GM12872 (cell line): ENCODE measurements at regions not wholly inside any gene's neighbourhood (a gene's known extent, or its start where the extent isn't known, plus 50 kb on each side); places are given as distances from the start of the nearest gene placed in this dataset.

ENCODE experiments used
- TF ChIP-seq, protein P1 (sequence below): IDR thresholded peaks from 3 replicates; pipeline ENCODE4 v1.5.1; 2011; ENCODE audit warnings: low read depth, mild to moderate bottlenecking, low read length, moderate library complexity; ENCODE audit not compliant: insufficient read depth

DNA sequence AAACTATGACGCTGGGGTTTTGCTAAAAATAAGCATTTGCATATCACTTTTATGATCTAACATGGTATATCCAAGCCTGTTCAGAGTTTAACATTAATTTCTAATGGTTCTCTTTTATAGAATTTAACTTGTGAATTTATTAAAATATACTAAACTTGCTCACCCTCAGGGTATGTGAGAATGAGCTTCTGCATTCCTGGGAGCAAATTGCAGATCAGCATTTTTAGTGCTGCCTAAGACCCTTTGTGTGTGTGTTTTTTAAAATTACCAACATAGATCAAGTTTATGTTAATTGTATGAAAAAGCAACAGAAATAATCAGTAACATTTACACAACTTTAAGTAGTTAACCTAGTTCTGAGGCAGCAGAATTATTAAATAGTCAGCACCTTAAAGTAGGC, 218.0 kb upstream of the AGA start:
- TF ChIP-seq, protein P1, sequence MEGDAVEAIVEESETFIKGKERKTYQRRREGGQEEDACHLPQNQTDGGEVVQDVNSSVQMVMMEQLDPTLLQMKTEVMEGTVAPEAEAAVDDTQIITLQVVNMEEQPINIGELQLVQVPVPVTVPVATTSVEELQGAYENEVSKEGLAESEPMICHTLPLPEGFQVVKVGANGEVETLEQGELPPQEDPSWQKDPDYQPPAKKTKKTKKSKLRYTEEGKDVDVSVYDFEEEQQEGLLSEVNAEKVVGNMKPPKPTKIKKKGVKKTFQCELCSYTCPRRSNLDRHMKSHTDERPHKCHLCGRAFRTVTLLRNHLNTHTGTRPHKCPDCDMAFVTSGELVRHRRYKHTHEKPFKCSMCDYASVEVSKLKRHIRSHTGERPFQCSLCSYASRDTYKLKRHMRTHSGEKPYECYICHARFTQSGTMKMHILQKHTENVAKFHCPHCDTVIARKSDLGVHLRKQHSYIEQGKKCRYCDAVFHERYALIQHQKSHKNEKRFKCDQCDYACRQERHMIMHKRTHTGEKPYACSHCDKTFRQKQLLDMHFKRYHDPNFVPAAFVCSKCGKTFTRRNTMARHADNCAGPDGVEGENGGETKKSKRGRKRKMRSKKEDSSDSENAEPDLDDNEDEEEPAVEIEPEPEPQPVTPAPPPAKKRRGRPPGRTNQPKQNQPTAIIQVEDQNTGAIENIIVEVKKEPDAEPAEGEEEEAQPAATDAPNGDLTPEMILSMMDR: no peak

DNA sequence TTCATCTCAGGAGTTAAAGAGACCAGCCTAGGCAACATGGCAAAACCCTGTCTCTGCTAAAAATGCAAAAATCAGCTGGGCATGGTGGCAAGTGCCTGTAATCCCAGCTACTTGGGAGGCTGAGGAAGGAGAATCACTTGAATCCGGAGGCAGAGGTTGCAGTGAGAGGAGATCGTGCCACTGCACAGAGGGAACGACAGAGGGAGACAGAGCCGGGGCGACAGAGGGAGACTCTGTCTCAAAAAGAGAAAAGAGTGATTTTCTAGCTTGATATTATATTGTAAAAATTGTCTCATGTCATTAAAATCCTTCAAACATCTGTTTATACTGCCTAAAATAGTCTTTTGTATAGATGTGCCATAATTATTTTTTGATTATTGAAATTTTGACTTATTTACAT, 225.4 kb upstream of the AGA start:
- TF ChIP-seq, protein P1: peak; percentile 7; the same call in 1 of the 3 replicates

DNA sequence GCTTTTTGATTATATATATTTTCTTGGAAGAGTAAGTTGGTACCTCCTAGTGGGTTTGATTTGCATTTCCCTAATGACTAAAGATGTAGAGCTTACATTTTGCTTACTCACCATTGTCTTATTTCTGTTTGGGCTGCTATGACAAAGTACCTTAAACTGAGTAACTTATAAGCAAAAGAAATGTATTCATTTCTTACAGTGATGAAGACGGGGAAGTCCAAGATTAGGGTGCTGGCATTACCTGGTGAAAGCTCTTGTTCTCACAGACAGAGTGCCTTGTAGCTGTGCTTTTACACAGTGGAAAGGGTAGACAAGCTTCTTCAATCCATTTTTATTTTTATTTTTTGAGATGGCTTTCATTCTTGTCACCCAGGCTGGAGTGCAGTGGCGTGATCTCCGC, 229.2 kb upstream of the AGA start:
- TF ChIP-seq, protein P1: no peak

DNA sequence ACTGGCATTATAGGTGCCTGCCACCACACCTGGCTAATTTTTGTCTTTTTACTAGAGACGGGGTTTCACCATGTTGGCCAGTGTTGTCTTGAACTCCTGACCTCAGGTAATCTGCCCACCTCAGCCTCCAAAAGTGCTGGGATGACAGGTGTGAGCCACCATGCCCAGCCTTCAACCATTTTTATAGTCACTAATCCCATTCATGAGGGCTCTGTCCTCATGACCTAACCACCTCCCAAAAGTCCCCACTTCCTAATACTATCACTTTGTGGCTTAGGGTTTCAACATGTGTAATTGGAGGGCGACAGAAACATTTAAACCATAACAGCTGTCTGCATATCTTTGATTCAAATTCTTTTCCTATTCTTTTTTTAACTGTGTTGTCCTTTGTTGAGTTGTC, 229.6 kb upstream of the AGA start:
- TF ChIP-seq, protein P1: no peak

DNA sequence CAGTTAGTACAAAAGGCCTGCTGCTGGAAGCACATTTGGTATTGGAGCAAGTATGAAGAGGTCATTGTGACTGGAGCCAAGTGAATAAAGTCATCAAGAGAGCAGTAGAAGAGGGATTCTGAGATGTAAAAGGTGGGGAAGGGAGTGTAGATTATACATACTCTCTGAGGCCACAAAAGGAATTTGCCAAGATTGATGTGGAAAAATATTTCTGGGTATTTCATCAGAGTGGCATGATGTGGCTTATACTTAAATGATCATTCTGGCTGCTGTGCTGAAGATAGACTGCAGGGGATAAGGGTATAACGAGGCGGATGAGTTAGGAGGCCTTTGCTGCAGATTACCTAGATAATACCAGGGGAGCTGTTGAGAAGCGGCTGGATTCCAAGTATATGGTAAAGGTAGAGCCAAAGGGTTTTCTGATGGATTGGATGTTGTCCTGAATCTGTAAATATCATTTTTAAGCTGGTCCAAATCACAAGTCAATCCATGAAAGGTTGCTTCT, 231.8 kb upstream of the AGA start:
- TF ChIP-seq, protein P1: no peak

DNA sequence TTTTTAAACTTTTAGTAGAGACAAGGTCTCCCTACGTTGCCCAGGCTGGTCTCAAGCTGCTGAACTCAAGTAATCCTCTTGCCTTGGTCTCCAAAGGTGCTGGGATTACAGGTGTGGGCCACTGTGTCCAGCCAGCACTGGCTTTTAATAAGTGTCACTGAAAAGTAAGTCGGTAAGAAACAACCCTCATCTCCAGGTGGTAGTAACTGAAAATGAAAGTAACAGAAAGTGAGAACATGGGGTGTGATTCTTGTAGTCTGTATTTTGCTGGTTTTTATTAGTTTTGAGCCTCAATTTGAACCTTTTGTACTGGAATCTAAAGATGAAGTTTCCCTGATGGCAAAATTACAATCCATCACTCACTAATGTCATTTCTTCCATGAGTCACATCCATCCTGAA, 238.1 kb upstream of the AGA start:
- TF ChIP-seq, protein P1: no peak

DNA sequence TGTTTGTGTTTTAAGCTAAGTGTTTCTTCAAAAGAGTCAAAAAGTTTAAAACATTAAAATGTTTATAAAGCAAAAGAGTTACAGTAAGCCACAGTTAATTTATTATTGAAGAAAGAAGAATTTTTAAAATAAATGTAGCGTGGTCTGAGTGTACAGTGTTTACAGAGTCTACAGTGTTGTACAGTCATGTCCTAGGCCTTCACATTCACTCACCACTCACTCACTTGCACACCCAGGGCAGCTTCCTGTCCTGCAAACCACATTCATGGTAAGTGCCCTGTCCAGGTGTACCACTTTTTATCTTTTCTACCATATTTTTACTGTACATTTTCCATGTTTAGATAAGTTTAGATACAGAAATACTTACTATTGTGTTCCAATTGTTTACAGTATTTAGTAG, 239.7 kb upstream of the AGA start:
- TF ChIP-seq, protein P1: no peak
